IMR-90 (cell line): ENCODE measurements at regions not wholly inside any gene's neighbourhood (a gene's known extent, or its start where the extent isn't known, plus 50 kb on each side); places are given as distances from the start of the nearest gene placed in this dataset.

ENCODE experiments used
- CEBPB ChIP-seq: IDR thresholded peaks from 2 replicates; pipeline ENCODE4 v1.6.1; 2012; ENCODE audit warnings: low read depth, low read length, improper control_type of control experiment
- CHD1 ChIP-seq: IDR thresholded peaks from 2 replicates; pipeline ENCODE4 v1.6.1; 2012; ENCODE audit warnings: low read depth, low read length, improper control_type of control experiment
- CTCF ChIP-seq: conservative IDR thresholded peaks from 2 replicates; pipeline ENCODE4 v1.5.1; 2012; ENCODE audit warnings: mild to moderate bottlenecking, low read depth, low read length, improper control_type of control experiment
- MAZ ChIP-seq: IDR thresholded peaks from 2 replicates; pipeline ENCODE4 v1.6.1; 2012; ENCODE audit warnings: low read depth, mild to moderate bottlenecking, low read length, improper control_type of control experiment, moderate library complexity, borderline replicate concordance
- MXI1 ChIP-seq: IDR thresholded peaks from 2 replicates; pipeline ENCODE4 v1.6.1; 2012; ENCODE audit warnings: low read depth, mild to moderate bottlenecking, low read length, moderate library complexity, borderline replicate concordance
- POLR2A ChIP-seq: IDR thresholded peaks from 2 replicates; pipeline ENCODE4 v1.6.1; 2012; ENCODE audit warnings: mild to moderate bottlenecking, low read depth, low read length
- RAD21 ChIP-seq: IDR thresholded peaks from 2 replicates; pipeline ENCODE4 v1.6.1; 2012; ENCODE audit warnings: low read length, improper control_type of control experiment
- SMC3 ChIP-seq: fragments of 150-350 bp; IDR thresholded peaks from 2 replicates; pipeline ENCODE4 v1.6.1; 2016; ENCODE audit warnings: low read depth, mild to moderate bottlenecking, antibody characterized with exemption, low read length, moderate library complexity

GRCh38 chr6:130604841-130605399 lies 222.3 kb upstream of the SMLR1 start:
- TF ChIP-seq CEBPB (no peak), CTCF (no peak), POLR2A (no peak), RAD21 (no peak), MAZ (no peak), CHD1 (no peak), MXI1 (no peak), SMC3 (no peak)
